ENCODE measurements at regions not wholly inside any gene's neighbourhood (a gene's known extent, or its start where the extent isn't known, plus 50 kb on each side); places are given as distances from the start of the nearest gene placed in this dataset.
"Not testable (repeated sequence)": the region's sequence is repeated elsewhere in the genome, so short reads cannot be mapped to it uniquely, and the experiment has no call there.

- no peak for DNase-seq (ENCODE audit: low read depth in 2 of 2)
Measured at GRCh38 chrX:106220177-106220576, 52.1 kb downstream of the PWWP3B start.

GRCh38 chrX:106243376-106243775 lies 75.3 kb downstream of the PWWP3B start:
- DNase-seq (ENCODE audit: low read depth in 2 of 2), result no peak

GRCh38 chrX:106246511-106246910 lies 78.4 kb downstream of the PWWP3B start:
- no peak for DNase-seq (ENCODE audit: low read depth in 2 of 2)

- no peak for DNase-seq (ENCODE audit: low read depth in 2 of 2)
Measured at GRCh38 chrX:106247162-106247561, 79.1 kb downstream of the PWWP3B start.

- DNase-seq (ENCODE audit: low read depth in 2 of 2), result no peak
Measured at GRCh38 chrX:106249706-106250379, 81.7 kb downstream of the PWWP3B start.

GRCh38 chrX:106263817-106264216 lies 95.7 kb downstream of the PWWP3B start:
- DNase-seq (ENCODE audit: low read depth in 2 of 2), result no peak

- not testable (repeated sequence) for DNase-seq (ENCODE audit: low read depth in 2 of 2)
Measured at GRCh38 chrX:106273947-106274587, 106.0 kb downstream of the PWWP3B start.

- not testable (repeated sequence) for DNase-seq (ENCODE audit: low read depth in 2 of 2)
Measured at GRCh38 chrX:106275172-106275571, 107.1 kb downstream of the PWWP3B start.

- DNase-seq (ENCODE audit: low read depth in 2 of 2), result no peak
Measured at GRCh38 chrX:106278951-106279350, 110.8 kb downstream of the PWWP3B start.

- no peak for DNase-seq (ENCODE audit: low read depth in 2 of 2)
Measured at GRCh38 chrX:106281383-106281782, 113.3 kb downstream of the PWWP3B start.

- DNase-seq (ENCODE audit: low read depth in 2 of 2), result no peak
Measured at GRCh38 chrX:106283841-106284240, 115.7 kb downstream of the PWWP3B start.

GRCh38 chrX:106284431-106285025 lies 116.4 kb downstream of the PWWP3B start:
- no peak for DNase-seq (ENCODE audit: low read depth in 2 of 2)

GRCh38 chrX:106286053-106286650 lies 118.0 kb downstream of the PWWP3B start:
- DNase-seq (ENCODE audit: low read depth in 2 of 2), result no peak

- not testable (repeated sequence) for DNase-seq (ENCODE audit: low read depth in 2 of 2)
Measured at GRCh38 chrX:106290778-106291177, 122.7 kb downstream of the PWWP3B start.

GRCh38 chrX:106291779-106292390 lies 123.8 kb downstream of the PWWP3B start:
- DNase-seq (ENCODE audit: low read depth in 2 of 2), result not testable (repeated sequence)

- no peak for DNase-seq (ENCODE audit: low read depth in 2 of 2)
Measured at GRCh38 chrX:106300239-106300638, 132.1 kb downstream of the PWWP3B start.

GRCh38 chrX:106300656-106301055 lies 132.6 kb downstream of the PWWP3B start:
- no peak for DNase-seq (ENCODE audit: low read depth in 2 of 2)

GRCh38 chrX:106302304-106302703 lies 134.2 kb downstream of the PWWP3B start:
- no peak for DNase-seq (ENCODE audit: low read depth in 2 of 2)

GRCh38 chrX:106306391-106306947 lies 138.4 kb downstream of the PWWP3B start:
- no peak for DNase-seq (ENCODE audit: low read depth in 2 of 2)

- no peak for DNase-seq (ENCODE audit: low read depth in 2 of 2)
Measured at GRCh38 chrX:106323357-106323756, 155.3 kb downstream of the PWWP3B start.

- DNase-seq (ENCODE audit: low read depth in 2 of 2), result no peak
Measured at GRCh38 chrX:106331606-106332005, 163.5 kb downstream of the PWWP3B start.

GRCh38 chrX:106341823-106342222 lies 173.7 kb downstream of the PWWP3B start:
- DNase-seq (ENCODE audit: low read depth in 2 of 2), result no peak
